H1 (cell line): ENCODE measurements at regions not wholly inside any gene's neighbourhood (a gene's known extent, or its start where the extent isn't known, plus 50 kb on each side); places are given as distances from the start of the nearest gene placed in this dataset.

Source experiments
- HDAC2 ChIP-seq, 2 experiments: fragments of 300-600 bp in 1 of 2; sonication (generic) in 1 of 2; IDR thresholded peaks; 2 replicates each; pipeline ENCODE4 v1.6.1; 2011 to 2012; ENCODE audit warnings: low read depth in 2 of 2, low read length in 2 of 2, mild to moderate bottlenecking in 2 of 2, moderate library complexity in 2 of 2, borderline replicate concordance in 1 of 2, inconsistent platforms in 1 of 2
- KDM5A ChIP-seq: fragments of 200-600 bp; IDR thresholded peaks from 2 replicates; pipeline ENCODE4 v1.7.1; 2012; ENCODE audit warnings: mild to moderate bottlenecking, low read length, inconsistent platforms, mixed read lengths
- SAP30 ChIP-seq: fragments of 300-600 bp; sonication (generic); IDR thresholded peaks from 2 replicates; pipeline ENCODE4 v1.7.1; 2012; ENCODE audit warnings: low read length, moderate library complexity, mild to moderate bottlenecking, inconsistent platforms; ENCODE audit not compliant: insufficient read depth, insufficient replicate concordance
- SIX5 ChIP-seq: IDR thresholded peaks from 2 replicates; pipeline ENCODE4 v1.6.1; 2011; ENCODE audit warnings: mild to moderate bottlenecking, low read depth, low read length
- TF ChIP-seq, protein P1 (sequence below), 3 experiments: IDR thresholded peaks; 1 replicate in 2 of 3; 2 replicates in 1 of 3; pipeline versions ENCODE4 v1.5.1 to v1.6.1; 2011; ENCODE audit warnings: low read length in 3 of 3, mild to moderate bottlenecking in 3 of 3, inconsistent platforms in 2 of 3, low read depth in 1 of 3, moderate library complexity in 1 of 3; ENCODE audit not compliant: insufficient read depth in 1 of 3; ENCODE audit errors: control extremely low read depth in 1 of 3

GRCh38 chr16:79748629-79749028 is 148.1 kb upstream of the MAF start (continued):
- TF ChIP-seq SAP30 (no peak), SIX5 (no peak), HDAC2 (IDR thresholded peaks at IDR 0.05; ENCODE audit: borderline replicate concordance in 1 of 2, low read depth in 2 of 2, low read length in 2 of 2) (no peak), KDM5A (no peak)
- TF ChIP-seq, protein P1, sequence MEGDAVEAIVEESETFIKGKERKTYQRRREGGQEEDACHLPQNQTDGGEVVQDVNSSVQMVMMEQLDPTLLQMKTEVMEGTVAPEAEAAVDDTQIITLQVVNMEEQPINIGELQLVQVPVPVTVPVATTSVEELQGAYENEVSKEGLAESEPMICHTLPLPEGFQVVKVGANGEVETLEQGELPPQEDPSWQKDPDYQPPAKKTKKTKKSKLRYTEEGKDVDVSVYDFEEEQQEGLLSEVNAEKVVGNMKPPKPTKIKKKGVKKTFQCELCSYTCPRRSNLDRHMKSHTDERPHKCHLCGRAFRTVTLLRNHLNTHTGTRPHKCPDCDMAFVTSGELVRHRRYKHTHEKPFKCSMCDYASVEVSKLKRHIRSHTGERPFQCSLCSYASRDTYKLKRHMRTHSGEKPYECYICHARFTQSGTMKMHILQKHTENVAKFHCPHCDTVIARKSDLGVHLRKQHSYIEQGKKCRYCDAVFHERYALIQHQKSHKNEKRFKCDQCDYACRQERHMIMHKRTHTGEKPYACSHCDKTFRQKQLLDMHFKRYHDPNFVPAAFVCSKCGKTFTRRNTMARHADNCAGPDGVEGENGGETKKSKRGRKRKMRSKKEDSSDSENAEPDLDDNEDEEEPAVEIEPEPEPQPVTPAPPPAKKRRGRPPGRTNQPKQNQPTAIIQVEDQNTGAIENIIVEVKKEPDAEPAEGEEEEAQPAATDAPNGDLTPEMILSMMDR (IDR thresholded peaks at IDR 0.05; ENCODE audit: control extremely low read depth in 1 of 3, insufficient read depth in 1 of 3, low read depth in 1 of 3, low read length in 3 of 3): no peak
